GM12891 (cell line): ENCODE measurements at regions not wholly inside any gene's neighbourhood (a gene's known extent, or its start where the extent isn't known, plus 50 kb on each side); places are given as distances from the start of the nearest gene placed in this dataset.

Source experiments
- PAX5 ChIP-seq: IDR thresholded peaks from 2 replicates; pipeline ENCODE4 v1.6.1; 2011; ENCODE audit warnings: low read length, moderate library complexity, mild to moderate bottlenecking; ENCODE audit not compliant: insufficient read depth, severe bottlenecking
- POLR2A ChIP-seq: IDR thresholded peaks from 2 replicates; pipeline ENCODE4 v1.6.1; 2011; ENCODE audit warnings: low read depth, low read length, control low read depth

DNA sequence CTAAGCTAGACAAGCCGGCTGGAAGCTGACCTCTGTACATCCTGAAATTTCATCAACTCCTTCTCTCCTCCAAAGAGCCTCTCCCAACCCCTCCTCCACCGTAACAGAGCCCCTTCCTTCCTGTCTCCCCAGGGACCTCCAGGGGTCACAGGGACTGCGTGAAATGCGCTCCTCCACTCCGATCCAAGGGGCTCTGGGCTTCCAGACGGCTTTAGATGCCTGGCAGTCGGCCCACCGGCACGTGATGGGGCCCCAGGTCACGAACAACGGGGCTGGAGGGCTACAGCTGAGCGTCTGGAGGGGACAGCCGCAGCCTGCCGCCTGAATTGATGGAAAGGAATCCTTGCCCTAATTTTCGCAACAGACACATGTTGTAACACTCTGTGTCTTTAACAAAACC lies 264.1 kb downstream of the MN1 start:
- TF ChIP-seq PAX5 = no peak
- TF ChIP-seq POLR2A = no peak
